AG04449 (cell line): ENCODE measurements at regions not wholly inside any gene's neighbourhood (a gene's known extent, or its start where the extent isn't known, plus 50 kb on each side); places are given as distances from the start of the nearest gene placed in this dataset.

Experiments used
- CTCF ChIA-PET: fragments of 350-600 bp; formaldehyde crosslinking; extraction: SDS; loops from one replicate; lab custom pipeline; 2021; ENCODE audit warnings: antibody characterized with exemption; lab: Yijun Ruan, JAX
- POLR2A ChIA-PET: fragments of 400-600, 350-600 bp; formaldehyde crosslinking; extraction: SDS; loops from one replicate; lab custom pipeline; 2020; ENCODE audit warnings: antibody characterized with exemption, inconsistent platforms; lab: Yijun Ruan, JAX
- DNase-seq: peaks from one replicate; pipeline ENCODE4 v3.0.0-alpha.2; 2010; ENCODE audit warnings: low read depth, low spot score
- H3K4me3 ChIP-seq: 2 replicates; pipeline ENCODE4 v1.5.1; 2011; ENCODE audit warnings: low read depth, mild to moderate bottlenecking, control low read depth, low read length
- CTCF ChIP-seq: IDR thresholded peaks from one replicate; pipeline ENCODE4 v1.5.1; 2011; ENCODE audit warnings: mild to moderate bottlenecking, moderate library complexity, low read length, control low read depth, inconsistent platforms; ENCODE audit not compliant: insufficient read depth; ENCODE audit errors: missing control alignments

- TF ChIP-seq CTCF, result no peak
- ChIA-PET CTCF (no interaction called here), POLR2A (no interaction called here)
Observed at GRCh38 chr18:52118684-52119083, 221.3 kb upstream of the DCC start.

GRCh38 chr18:52130624-52131301 is 209.2 kb upstream of the DCC start:
- no peak for DNase-seq
- ChIA-PET POLR2A (no interaction called here), CTCF (no interaction called here)
- no peak for TF ChIP-seq CTCF
- H3K4me3 ChIP-seq, result no peak overlapping the region

More at GRCh38 chr18:52118684-52119083, 221.3 kb upstream of the DCC start:
- H3K4me3 ChIP-seq, result no peak overlapping the region
- no peak for DNase-seq

GRCh38 chr18:52131845-52132244 is 208.2 kb upstream of the DCC start:
- no peak overlapping the region for H3K4me3 ChIP-seq
- ChIA-PET CTCF (no interaction called here), POLR2A (no interaction called here)
- DNase-seq, result no peak
- TF ChIP-seq CTCF, result no peak

GRCh38 chr18:52136532-52136931 is 203.5 kb upstream of the DCC start:
- ChIA-PET POLR2A (no interaction called here), CTCF (no interaction called here)
- DNase-seq, result no peak
- H3K4me3 ChIP-seq, result no peak overlapping the region
- TF ChIP-seq CTCF, result no peak

GRCh38 chr18:52140986-52141385 is 199.0 kb upstream of the DCC start:
- H3K4me3 ChIP-seq, result no peak overlapping the region
- ChIA-PET CTCF (no interaction called here), POLR2A (no interaction called here)
- DNase-seq, result no peak
- TF ChIP-seq CTCF, result no peak

GRCh38 chr18:52150050-52150449 is 189.9 kb upstream of the DCC start:
- no peak overlapping the region for H3K4me3 ChIP-seq
- POLR2A ChIA-PET, result no interaction called here
- no peak for TF ChIP-seq CTCF
- no peak for DNase-seq
- CTCF ChIA-PET, result no interaction called here
